Stimulated activated naive CD8-positive, alpha-beta T cell treated with anti-CD3 and anti-CD28 coated beads, Interleukin-15, amount 100 ng/mL, for 72 hours (primary cell): ENCODE measurements at regions not wholly inside any gene's neighbourhood (a gene's known extent, or its start where the extent isn't known, plus 50 kb on each side); places are given as distances from the start of the nearest gene placed in this dataset.

Experiments used
- ATAC-seq: fragments of 150-1000 bp; cut with Tn5 transposase; 2 replicates; pipeline ENCODE4 v1.10.0; 2021; ENCODE audit warnings: mild to moderate bottlenecking, moderate library complexity
- DNase-seq, 2 donors: peaks; one replicate each; pipeline ENCODE4 v3.0.0; 2021 to 2022
- H3K27ac Mint-ChIP-seq, 2 donors: one replicate each; pipeline ENCODE4 v1.8.0; 2022; ENCODE audit warnings: mild to moderate bottlenecking in 2 of 2, mixed read lengths in 2 of 2, moderate library complexity in 2 of 2
- H3K27me3 Mint-ChIP-seq: one replicate; pipeline ENCODE4 v1.8.0; 2022; ENCODE audit warnings: mixed read lengths
- H3K4me1 Mint-ChIP-seq: one replicate; pipeline ENCODE4 v1.8.0; 2022; ENCODE audit warnings: mild to moderate bottlenecking, mixed read lengths
- H3K4me3 Mint-ChIP-seq, 2 donors: one replicate each; pipeline ENCODE4 v1.8.0; 2022; ENCODE audit warnings: mild to moderate bottlenecking in 2 of 2, mixed read lengths in 2 of 2, moderate library complexity in 1 of 2
- H3K9me3 Mint-ChIP-seq, 2 donors: one replicate each; pipeline ENCODE4 v1.8.0; 2022; ENCODE audit warnings: mixed read lengths in 2 of 2

- H3K9me3 Mint-ChIP-seq, result peaks cover 0 to 16% of the 10 kb centered on the region in 2 donors
- peaks cover 24% of the 10 kb centered on the region for H3K27me3 Mint-ChIP-seq
- DNase-seq (no peak), ATAC-seq (no peak)
- H3K4me1 Mint-ChIP-seq, result peaks cover 6% of the 10 kb centered on the region
- no peak overlapping the region for H3K27ac Mint-ChIP-seq
- no peak overlapping the region for H3K4me3 Mint-ChIP-seq
Measured at GRCh38 chr7:23956772-23957576, 247.0 kb downstream of the STK31 start.

- Mint-ChIP-seq H3K4me1 (peaks cover 6% of the 10 kb centered on the region), H3K27me3 (peaks cover 18% of the 10 kb centered on the region), H3K9me3 (peaks cover 0 to 6% of the 10 kb centered on the region in 2 donors), H3K4me3 (no peak overlapping the region), H3K27ac (no peak overlapping the region)
- ATAC-seq (no peak), DNase-seq (no peak)
Measured at GRCh38 chr7:23959821-23960220, 249.8 kb downstream of the STK31 start.

GRCh38 chr7:23960361-23960760, 250.3 kb downstream of the STK31 start:
- no peak overlapping the region for H3K4me3 Mint-ChIP-seq
- DNase-seq (no peak), ATAC-seq (no peak)
- H3K4me1 Mint-ChIP-seq, result peaks cover under 1% of the 10 kb centered on the region
- H3K27ac Mint-ChIP-seq, result no peak overlapping the region
- H3K9me3 Mint-ChIP-seq, result peaks cover 0 to 5% of the 10 kb centered on the region in 2 donors
- peaks cover 18% of the 10 kb centered on the region for H3K27me3 Mint-ChIP-seq

GRCh38 chr7:23963461-23964165, 253.6 kb downstream of the STK31 start:
- Mint-ChIP-seq H3K27ac (no peak overlapping the region), H3K9me3 (peaks cover 0 to 9% of the 10 kb centered on the region in 2 donors), H3K27me3 (peaks cover 30% of the 10 kb centered on the region), H3K4me1 (peaks cover 17% of the 10 kb centered on the region), H3K4me3 (no peak overlapping the region)
- ATAC-seq (no peak), DNase-seq (no peak)

- H3K27me3 Mint-ChIP-seq, result peaks cover 30% of the 10 kb centered on the region
- H3K4me1 Mint-ChIP-seq, result peaks cover 20% of the 10 kb centered on the region
- DNase-seq (no peak), ATAC-seq (no peak)
- no peak overlapping the region for H3K4me3 Mint-ChIP-seq
- H3K9me3 Mint-ChIP-seq, result peaks cover 0 to 9% of the 10 kb centered on the region in 2 donors
- H3K27ac Mint-ChIP-seq, result peak overlapping the region in 1 of 2 donors; percentile 10
Measured at GRCh38 chr7:23964715-23965114, 254.7 kb downstream of the STK31 start.

GRCh38 chr7:23965296-23965695, 255.3 kb downstream of the STK31 start:
- H3K27me3 Mint-ChIP-seq, result peaks cover 30% of the 10 kb centered on the region
- peaks cover 0 to 9% of the 10 kb centered on the region in 2 donors for H3K9me3 Mint-ChIP-seq
- DNase-seq (no peak), ATAC-seq (no peak)
- H3K27ac Mint-ChIP-seq, result no peak overlapping the region
- peaks cover 20% of the 10 kb centered on the region for H3K4me1 Mint-ChIP-seq
- no peak overlapping the region for H3K4me3 Mint-ChIP-seq

GRCh38 chr7:23966941-23967340, 256.9 kb downstream of the STK31 start:
- no peak for ATAC-seq
- peaks cover 20% of the 10 kb centered on the region for H3K4me1 Mint-ChIP-seq
- no peak overlapping the region for H3K4me3 Mint-ChIP-seq
- H3K27ac Mint-ChIP-seq, result no peak overlapping the region
- no peak for DNase-seq
- peaks cover 19% of the 10 kb centered on the region for H3K27me3 Mint-ChIP-seq
- peaks cover 0 to 9% of the 10 kb centered on the region in 2 donors for H3K9me3 Mint-ChIP-seq

- Mint-ChIP-seq H3K4me1 (peaks cover 20% of the 10 kb centered on the region), H3K27ac (peak overlapping the region in 1 of 2 donors; percentile 37), H3K27me3 (peaks cover 20% of the 10 kb centered on the region), H3K4me3 (no peak overlapping the region), H3K9me3 (peaks cover 0 to 9% of the 10 kb centered on the region in 2 donors)
- DNase-seq (peak in 1 of 2 donors; percentile 27), ATAC-seq (peak; percentile 89)
Measured at GRCh38 chr7:23967949-23968599, 258.1 kb downstream of the STK31 start.

GRCh38 chr7:23968791-23969190, 258.8 kb downstream of the STK31 start:
- ATAC-seq, result no peak
- no peak overlapping the region for H3K4me3 Mint-ChIP-seq
- H3K9me3 Mint-ChIP-seq, result peaks cover 0 to 9% of the 10 kb centered on the region in 2 donors
- peaks cover 20% of the 10 kb centered on the region for H3K4me1 Mint-ChIP-seq
- no peak for DNase-seq
- H3K27me3 Mint-ChIP-seq, result peaks cover 27% of the 10 kb centered on the region
- peak overlapping the region in 1 of 2 donors; percentile 44 for H3K27ac Mint-ChIP-seq

- Mint-ChIP-seq H3K27me3 (peaks cover 33% of the 10 kb centered on the region), H3K27ac (peak overlapping the region in 1 of 2 donors; percentile 45), H3K9me3 (peaks cover 0 to 9% of the 10 kb centered on the region in 2 donors), H3K4me3 (no peak overlapping the region), H3K4me1 (peaks cover 20% of the 10 kb centered on the region)
- DNase-seq (no peak), ATAC-seq (no peak)
Measured at GRCh38 chr7:23969443-23969842, 259.4 kb downstream of the STK31 start.

GRCh38 chr7:23970193-23970592, 260.2 kb downstream of the STK31 start:
- H3K4me1 Mint-ChIP-seq, result peaks cover 20% of the 10 kb centered on the region
- no peak overlapping the region for H3K4me3 Mint-ChIP-seq
- no peak overlapping the region for H3K27ac Mint-ChIP-seq
- H3K27me3 Mint-ChIP-seq, result peaks cover 33% of the 10 kb centered on the region
- no peak for DNase-seq
- H3K9me3 Mint-ChIP-seq, result peaks cover 0 to 9% of the 10 kb centered on the region in 2 donors
- ATAC-seq, result no peak

GRCh38 chr7:23971031-23971430, 261.0 kb downstream of the STK31 start:
- Mint-ChIP-seq H3K4me3 (no peak overlapping the region), H3K4me1 (peaks cover 20% of the 10 kb centered on the region), H3K27me3 (peaks cover 33% of the 10 kb centered on the region), H3K9me3 (peaks cover 0 to 9% of the 10 kb centered on the region in 2 donors), H3K27ac (no peak overlapping the region)
- DNase-seq (no peak), ATAC-seq (no peak)

GRCh38 chr7:23972057-23972456, 262.0 kb downstream of the STK31 start:
- no peak overlapping the region for H3K4me3 Mint-ChIP-seq
- H3K27me3 Mint-ChIP-seq, result peaks cover 26% of the 10 kb centered on the region
- DNase-seq, result no peak
- H3K27ac Mint-ChIP-seq, result no peak overlapping the region
- H3K9me3 Mint-ChIP-seq, result peaks cover 0 to 2% of the 10 kb centered on the region in 2 donors
- no peak for ATAC-seq
- peaks cover 18% of the 10 kb centered on the region for H3K4me1 Mint-ChIP-seq

GRCh38 chr7:23973264-23973663, 263.2 kb downstream of the STK31 start:
- Mint-ChIP-seq H3K27ac (no peak overlapping the region), H3K4me3 (no peak overlapping the region), H3K4me1 (peaks cover 6% of the 10 kb centered on the region), H3K27me3 (peaks cover 21% of the 10 kb centered on the region), H3K9me3 (no peaks in the 10 kb centered on the region)
- ATAC-seq, result no peak
- no peak for DNase-seq

- no peak for ATAC-seq
- no peak for DNase-seq
- Mint-ChIP-seq H3K9me3 (peaks cover 8 to 14% of the 10 kb centered on the region in 2 donors), H3K27ac (no peak overlapping the region), H3K27me3 (peaks cover 21% of the 10 kb centered on the region), H3K4me1 (no peaks in the 10 kb centered on the region), H3K4me3 (no peak overlapping the region)
Measured at GRCh38 chr7:23980081-23980480, 270.1 kb downstream of the STK31 start.

- no peak for DNase-seq
- H3K27me3 Mint-ChIP-seq, result peaks cover 21% of the 10 kb centered on the region
- H3K4me1 Mint-ChIP-seq, result no peaks in the 10 kb centered on the region
- peaks cover 8 to 14% of the 10 kb centered on the region in 2 donors for H3K9me3 Mint-ChIP-seq
- H3K4me3 Mint-ChIP-seq, result no peak overlapping the region
- no peak for ATAC-seq
- no peak overlapping the region for H3K27ac Mint-ChIP-seq
Measured at GRCh38 chr7:23981314-23981713, 271.3 kb downstream of the STK31 start.
